ENCODE measurements at regions not wholly inside any gene's neighbourhood (a gene's known extent, or its start where the extent isn't known, plus 50 kb on each side); places are given as distances from the start of the nearest gene placed in this dataset.

DNA sequence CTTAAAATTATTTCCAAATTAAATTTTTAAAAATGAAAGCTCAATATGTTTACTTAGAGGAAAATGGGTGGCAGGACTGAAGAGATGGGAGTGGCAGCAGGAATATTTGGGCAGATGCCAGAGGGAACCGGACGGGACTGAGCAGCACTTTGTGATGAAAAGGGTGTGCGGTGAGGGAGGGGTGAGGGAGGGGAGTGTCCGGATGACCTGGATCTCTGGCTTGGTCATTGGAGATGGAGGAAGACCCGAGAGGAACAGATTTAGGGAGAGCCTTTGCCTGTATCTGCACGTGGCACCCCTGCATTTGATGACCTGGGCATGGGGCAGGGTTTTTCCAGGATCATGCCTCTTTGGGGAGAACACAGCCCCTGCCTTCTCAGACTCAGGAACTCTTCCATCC, 201.1 kb upstream of the MVB12B start:
- no peak for DNase-seq (ENCODE audit: low read depth)

GRCh38 chr9:126125992-126126409, 200.6 kb upstream of the MVB12B start:
- no peak for DNase-seq (ENCODE audit: low read depth)

GRCh38 chr9:126126807-126127206, 199.8 kb upstream of the MVB12B start:
- DNase-seq (ENCODE audit: low read depth): no peak

- no peak for DNase-seq (ENCODE audit: low read depth)
Observed at GRCh38 chr9:126127591-126127990, 199.0 kb upstream of the MVB12B start.

DNA sequence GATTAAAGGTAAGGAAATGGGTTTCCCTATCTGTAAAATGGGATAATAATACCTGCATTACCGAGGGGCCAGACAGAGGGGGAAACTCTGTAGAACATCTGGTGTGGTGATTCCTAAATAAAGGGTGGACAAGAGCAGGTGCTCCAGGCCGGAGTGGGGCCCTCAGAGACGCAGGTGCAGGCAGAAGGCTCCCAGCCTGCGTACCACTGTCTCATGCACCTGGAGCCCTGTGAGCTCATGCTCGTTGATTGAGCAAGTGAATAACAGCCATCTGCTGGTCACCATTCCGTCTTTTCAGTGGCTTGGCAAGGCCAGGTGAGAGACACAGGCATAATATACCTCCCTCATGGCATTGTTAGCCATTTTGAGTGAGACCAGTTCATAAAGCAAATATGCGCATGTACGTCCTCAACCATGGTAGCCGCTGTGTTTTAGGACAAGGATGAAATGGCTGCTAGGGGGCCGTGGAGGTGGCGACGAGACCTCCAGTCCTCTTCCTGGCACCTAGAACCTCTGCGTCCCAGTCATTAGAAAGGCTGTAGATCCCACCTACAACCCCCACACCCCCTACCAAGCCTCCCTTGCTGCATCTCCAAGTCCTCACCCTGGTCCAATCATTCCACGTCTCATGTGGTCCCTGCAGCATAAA, 198.0 kb upstream of the MVB12B start:
- no peak for DNase-seq (ENCODE audit: low read depth)

- DNase-seq (ENCODE audit: low read depth): no peak
Observed at GRCh38 chr9:126131066-126132010, 195.3 kb upstream of the MVB12B start.

GRCh38 chr9:126132746-126133145, 193.9 kb upstream of the MVB12B start:
- no peak for DNase-seq (ENCODE audit: low read depth)

- no peak for DNase-seq (ENCODE audit: low read depth)
Observed at GRCh38 chr9:126144196-126144595, 182.4 kb upstream of the MVB12B start.

DNA sequence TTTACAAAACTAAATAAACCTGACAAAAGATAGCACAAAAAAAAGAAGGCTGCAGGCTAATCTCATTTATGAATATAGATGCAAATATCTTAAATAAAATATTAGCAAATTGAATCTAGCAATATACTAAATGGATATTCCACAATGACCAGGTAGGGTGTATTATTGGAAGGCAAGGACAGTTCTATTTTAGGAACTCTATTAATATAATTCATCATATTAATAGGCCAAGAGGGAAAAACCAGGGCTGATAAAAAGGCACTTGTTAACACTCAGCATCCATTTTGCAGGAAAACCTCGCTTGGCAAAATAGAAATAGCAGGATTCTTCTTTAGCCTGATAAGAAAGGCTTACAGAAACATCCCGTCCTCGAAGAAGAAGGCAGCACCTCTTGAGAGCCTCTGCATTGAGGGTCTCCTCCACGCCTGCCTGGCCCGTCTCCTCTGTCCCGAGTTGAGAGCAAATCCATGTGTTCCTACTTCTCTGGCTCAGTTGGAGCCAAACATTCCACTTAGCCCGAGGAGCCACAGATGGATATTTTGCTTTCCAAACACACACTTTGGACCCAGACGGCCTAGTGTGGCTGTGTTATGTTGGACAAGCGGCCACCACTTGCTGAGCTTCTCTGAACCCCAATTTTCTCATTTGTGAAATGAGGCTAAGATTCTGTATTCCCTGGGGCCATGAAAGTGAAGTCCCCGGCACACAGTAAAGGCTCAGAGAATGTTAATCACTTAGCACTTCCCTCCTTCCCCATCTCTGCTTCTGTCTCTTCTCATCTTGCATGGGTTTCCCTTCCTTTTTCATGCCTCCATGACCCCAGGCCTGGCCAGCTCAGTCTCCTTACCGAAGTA, 181.8 kb upstream of the MVB12B start:
- DNase-seq (ENCODE audit: low read depth): no peak

GRCh38 chr9:126145887-126146253, 180.8 kb upstream of the MVB12B start:
- DNase-seq (ENCODE audit: low read depth): no peak

- no peak for DNase-seq (ENCODE audit: low read depth)
Observed at GRCh38 chr9:126146254-126147145, 180.1 kb upstream of the MVB12B start.

- DNase-seq (ENCODE audit: low read depth): no peak
Observed at GRCh38 chr9:126147186-126147935, 179.3 kb upstream of the MVB12B start.

GRCh38 chr9:126147936-126148870, 178.4 kb upstream of the MVB12B start:
- DNase-seq (ENCODE audit: low read depth): no peak

- DNase-seq (ENCODE audit: low read depth): no peak
Observed at GRCh38 chr9:126148994-126149393, 177.6 kb upstream of the MVB12B start.

DNA sequence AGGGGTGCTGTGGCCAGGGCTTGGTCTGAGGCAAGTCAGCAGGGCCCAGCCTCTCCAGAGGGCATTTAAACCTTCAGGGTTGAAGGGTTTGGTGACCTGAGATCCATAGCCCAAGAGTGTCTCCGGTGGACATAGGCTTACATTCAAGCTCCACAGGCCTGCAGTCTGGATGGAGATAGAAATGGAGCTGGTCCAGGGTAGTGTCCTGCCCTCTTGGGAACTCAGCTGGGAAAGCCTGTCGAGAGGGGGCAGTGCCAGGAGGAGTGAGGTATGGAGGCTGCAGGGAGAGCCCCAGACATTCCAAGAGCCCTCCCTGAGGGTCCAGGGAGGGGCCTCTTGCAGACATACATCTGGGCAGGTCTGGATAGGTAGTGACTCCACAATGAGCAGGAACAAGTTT, 177.0 kb upstream of the MVB12B start:
- no peak for DNase-seq (ENCODE audit: low read depth)

DNA sequence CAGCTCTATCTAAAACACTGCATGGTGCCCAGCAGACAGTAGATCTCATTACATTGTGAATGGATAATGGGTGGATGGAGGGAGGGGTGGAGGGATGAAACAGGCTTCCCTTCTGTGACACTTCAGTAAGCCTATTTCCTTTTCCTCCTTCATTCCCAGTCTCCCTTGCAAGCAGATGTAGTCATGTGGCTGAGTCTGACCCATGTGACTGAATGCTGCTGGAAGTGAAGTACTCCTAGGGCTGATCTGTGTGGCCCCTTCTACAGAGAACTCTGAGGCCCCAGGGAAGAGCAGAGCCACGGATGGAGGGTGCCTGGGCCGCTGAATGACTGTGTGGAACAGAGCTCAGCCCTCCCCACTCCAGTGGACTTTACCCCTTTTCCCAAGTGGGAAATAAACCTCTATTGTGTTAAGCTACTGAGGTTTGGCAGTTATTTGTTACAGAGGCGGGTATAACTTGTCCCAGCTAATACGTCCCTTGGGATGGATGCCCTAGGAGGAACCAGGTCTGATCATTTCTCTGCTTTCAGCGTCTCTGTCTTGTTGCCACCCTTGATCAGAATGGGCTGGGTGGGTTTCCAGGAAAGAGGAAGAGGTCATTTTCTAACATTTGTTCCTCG, 176.1 kb upstream of the MVB12B start:
- no peak for DNase-seq (ENCODE audit: low read depth)

- no peak for DNase-seq (ENCODE audit: low read depth)
Observed at GRCh38 chr9:126151031-126151685, 175.5 kb upstream of the MVB12B start.

GRCh38 chr9:126151686-126152134, 174.9 kb upstream of the MVB12B start:
- DNase-seq (ENCODE audit: low read depth): no peak
